Mucosa of descending colon (tissue), 3 donors: ENCODE measurements at regions not wholly inside any gene's neighbourhood (a gene's known extent, or its start where the extent isn't known, plus 50 kb on each side); places are given as distances from the start of the nearest gene placed in this dataset.

Experiments
- ATAC-seq: fragments of 200-7000 bp; cut with Tn5 transposase; one replicate; pipeline ENCODE4 v1.9.1; 2020; ENCODE audit warnings: mild to moderate bottlenecking, moderate library complexity
- DNase-seq, 3 donors: peaks; one replicate each; pipeline ENCODE4 v3.0.0-alpha.2; 2020
- H3K36me3 ChIP-seq: fragments of 200-600 bp; one replicate; pipeline ENCODE4 v1.8.0; 2021; ENCODE audit warnings: low read depth, mild to moderate bottlenecking
- H3K4me1 ChIP-seq: fragments of 200-600 bp; one replicate; pipeline ENCODE4 v1.8.0; 2021; ENCODE audit warnings: low read depth, mild to moderate bottlenecking
- H3K4me3 ChIP-seq: fragments of 200-600 bp; one replicate; pipeline ENCODE4 v1.8.0; 2021; ENCODE audit warnings: mild to moderate bottlenecking
- H3K9me3 ChIP-seq: fragments of 200-600 bp; one replicate; pipeline ENCODE4 v1.8.0; 2021; ENCODE audit warnings: mild to moderate bottlenecking
- intact Hi-C, 2 donors: fragments of 100-400 bp; cut with DNase I in 1 of 2; cut with micrococcal nuclease in 1 of 2; formaldehyde crosslinking; loops; one replicate each; pipeline versions ENCODE4 v1.11.0 to v1.11.1; 2022; cut with DNase I, micrococcal nuclease
- TF ChIP-seq, protein P1 (sequence below): fragments of 200-600 bp; IDR thresholded peaks from one replicate; pipeline ENCODE4 v1.8.0; 2022; ENCODE audit warnings: antibody characterized with exemption, mild to moderate bottlenecking
- donor health status: DM: no; HTN: no; CAD: no; lungs with moderate emphysema.
- donor health status: DM: no; HTN: no; CAD: no.
- donor health status: DM: no; HTN: yes; CAD: no.

DNA sequence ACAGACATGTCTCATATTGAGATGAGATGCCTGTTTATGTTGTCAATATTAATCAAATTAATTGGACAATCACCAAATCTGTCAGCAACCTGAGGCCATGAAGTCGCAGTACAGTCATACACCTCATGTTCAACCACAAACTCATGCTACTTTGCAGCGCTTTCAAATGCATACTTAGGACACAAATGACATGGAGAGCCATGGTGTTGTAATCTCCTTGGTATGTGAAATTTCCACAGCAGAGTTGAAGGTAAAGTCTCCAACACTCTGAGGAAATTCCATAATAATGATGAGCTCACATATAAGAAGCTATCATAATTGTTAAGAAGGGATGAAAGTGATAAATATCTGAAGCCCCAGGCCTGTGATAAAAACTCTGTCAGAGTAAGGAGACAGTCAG lies 873.9 kb downstream of the MCTP2 start:
- Histone ChIP-seq H3K4me3 (no peak overlapping the region), H3K4me1 (no peaks in the 10 kb centered on the region), H3K9me3 (no peaks in the 10 kb centered on the region), H3K36me3 (no peaks in the 10 kb centered on the region)
- intact Hi-C loops, result no loop called here
- ATAC-seq, result no peak
- TF ChIP-seq, protein P1, sequence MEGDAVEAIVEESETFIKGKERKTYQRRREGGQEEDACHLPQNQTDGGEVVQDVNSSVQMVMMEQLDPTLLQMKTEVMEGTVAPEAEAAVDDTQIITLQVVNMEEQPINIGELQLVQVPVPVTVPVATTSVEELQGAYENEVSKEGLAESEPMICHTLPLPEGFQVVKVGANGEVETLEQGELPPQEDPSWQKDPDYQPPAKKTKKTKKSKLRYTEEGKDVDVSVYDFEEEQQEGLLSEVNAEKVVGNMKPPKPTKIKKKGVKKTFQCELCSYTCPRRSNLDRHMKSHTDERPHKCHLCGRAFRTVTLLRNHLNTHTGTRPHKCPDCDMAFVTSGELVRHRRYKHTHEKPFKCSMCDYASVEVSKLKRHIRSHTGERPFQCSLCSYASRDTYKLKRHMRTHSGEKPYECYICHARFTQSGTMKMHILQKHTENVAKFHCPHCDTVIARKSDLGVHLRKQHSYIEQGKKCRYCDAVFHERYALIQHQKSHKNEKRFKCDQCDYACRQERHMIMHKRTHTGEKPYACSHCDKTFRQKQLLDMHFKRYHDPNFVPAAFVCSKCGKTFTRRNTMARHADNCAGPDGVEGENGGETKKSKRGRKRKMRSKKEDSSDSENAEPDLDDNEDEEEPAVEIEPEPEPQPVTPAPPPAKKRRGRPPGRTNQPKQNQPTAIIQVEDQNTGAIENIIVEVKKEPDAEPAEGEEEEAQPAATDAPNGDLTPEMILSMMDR, result no peak
- DNase-seq, result no peak

DNA sequence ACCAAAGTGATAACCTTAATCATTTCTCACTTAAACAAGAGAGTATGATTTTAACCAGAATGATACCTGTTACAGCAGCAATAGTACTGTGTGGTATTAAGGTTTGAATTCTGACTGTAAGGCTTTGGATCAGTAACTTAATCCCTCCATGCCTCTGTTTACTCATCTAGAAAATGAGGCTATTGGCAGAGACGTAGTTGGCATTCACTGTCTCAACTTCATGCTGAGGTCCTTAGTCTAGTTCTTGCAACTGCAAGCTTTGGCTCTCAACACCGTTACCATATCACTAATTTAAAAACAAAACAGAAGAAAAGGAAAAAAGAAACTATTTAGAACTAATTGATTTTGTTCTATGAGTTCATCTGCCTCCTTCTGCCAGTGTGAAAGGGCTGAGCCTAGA lies 875.4 kb downstream of the MCTP2 start:
- ATAC-seq (no peak), DNase-seq (no peak)
- Histone ChIP-seq H3K9me3 (no peaks in the 10 kb centered on the region), H3K4me3 (no peak overlapping the region), H3K36me3 (no peaks in the 10 kb centered on the region), H3K4me1 (no peaks in the 10 kb centered on the region)
- intact Hi-C loops, result no loop called here
- TF ChIP-seq, protein P1, result no peak

DNA sequence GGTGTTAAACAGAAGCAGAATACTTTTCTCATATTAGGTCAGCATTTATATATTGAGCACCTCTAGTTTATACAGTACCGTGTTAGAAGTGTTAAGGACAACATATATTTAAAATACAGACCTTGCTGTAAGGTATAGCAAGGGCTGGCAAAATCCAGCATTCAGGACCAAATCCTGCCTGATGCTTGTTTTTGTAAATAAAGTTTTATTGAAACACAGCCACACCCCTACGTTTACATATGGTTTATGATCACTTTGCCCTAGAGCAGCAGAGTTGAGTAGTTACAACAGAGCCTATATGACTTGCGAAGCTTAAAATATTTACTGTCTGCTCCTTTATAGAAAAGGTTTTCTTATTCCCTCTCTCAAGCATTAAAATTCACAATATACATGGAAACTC lies 877.3 kb downstream of the MCTP2 start:
- H3K36me3 ChIP-seq, result no peaks in the 10 kb centered on the region
- ATAC-seq (no peak), DNase-seq (no peak)
- intact Hi-C loops, result no loop called here
- no peak overlapping the region for H3K4me3 ChIP-seq
- H3K9me3 ChIP-seq, result no peaks in the 10 kb centered on the region
- no peaks in the 10 kb centered on the region for H3K4me1 ChIP-seq
- TF ChIP-seq, protein P1, result no peak

DNA sequence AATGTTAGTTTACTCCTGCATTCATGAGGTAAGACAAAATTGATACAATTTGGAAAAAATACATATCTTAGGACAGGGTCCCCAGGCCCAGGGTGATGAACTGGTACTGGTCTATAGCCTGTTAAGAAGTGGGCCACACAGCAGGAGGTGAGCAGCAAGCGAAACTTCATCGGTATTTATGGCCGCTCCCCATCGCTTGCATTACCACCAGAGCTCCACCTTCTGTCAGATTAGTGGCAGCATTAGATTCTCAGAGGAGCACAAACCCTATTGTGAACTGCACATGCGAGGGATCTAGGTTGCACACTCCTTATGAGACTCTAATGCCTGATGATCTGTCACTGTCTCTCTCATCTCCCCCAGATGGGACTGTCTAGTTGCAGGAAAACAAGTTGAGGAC lies 880.6 kb downstream of the MCTP2 start:
- intact Hi-C loops, result no loop called here
- ATAC-seq, result no peak
- TF ChIP-seq, protein P1, result no peak

DNA sequence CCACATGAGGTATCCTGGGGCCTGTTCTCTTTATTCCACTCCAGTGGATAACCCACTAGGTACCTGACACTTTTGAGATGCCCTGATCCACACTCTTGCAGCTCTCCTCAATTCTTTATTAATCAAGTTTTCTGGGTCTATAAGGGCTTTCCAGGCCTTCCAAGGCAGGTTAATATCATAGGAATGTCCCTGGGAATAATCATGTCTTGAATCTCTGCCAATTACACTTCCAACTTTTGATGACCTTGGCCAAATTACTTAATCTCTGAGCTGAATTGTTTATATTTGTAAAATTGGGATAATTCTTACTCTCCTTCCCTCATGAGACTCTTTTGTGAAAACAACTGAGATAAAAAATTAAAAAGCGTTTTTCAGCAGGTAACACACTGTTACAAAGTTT lies 881.7 kb downstream of the MCTP2 start:
- Histone ChIP-seq H3K4me1 (no peaks in the 10 kb centered on the region), H3K4me3 (no peak overlapping the region), H3K36me3 (no peaks in the 10 kb centered on the region), H3K9me3 (no peaks in the 10 kb centered on the region)
- TF ChIP-seq, protein P1, result no peak
- DNase-seq (no peak), ATAC-seq (no peak)
- intact Hi-C loops, result no loop called here

More for the DNA sequence above, 880.6 kb downstream of the MCTP2 start:
- no peak for DNase-seq
- no peak overlapping the region for H3K4me3 ChIP-seq
- no peaks in the 10 kb centered on the region for H3K9me3 ChIP-seq
- no peaks in the 10 kb centered on the region for H3K36me3 ChIP-seq
- H3K4me1 ChIP-seq, result no peaks in the 10 kb centered on the region

DNA sequence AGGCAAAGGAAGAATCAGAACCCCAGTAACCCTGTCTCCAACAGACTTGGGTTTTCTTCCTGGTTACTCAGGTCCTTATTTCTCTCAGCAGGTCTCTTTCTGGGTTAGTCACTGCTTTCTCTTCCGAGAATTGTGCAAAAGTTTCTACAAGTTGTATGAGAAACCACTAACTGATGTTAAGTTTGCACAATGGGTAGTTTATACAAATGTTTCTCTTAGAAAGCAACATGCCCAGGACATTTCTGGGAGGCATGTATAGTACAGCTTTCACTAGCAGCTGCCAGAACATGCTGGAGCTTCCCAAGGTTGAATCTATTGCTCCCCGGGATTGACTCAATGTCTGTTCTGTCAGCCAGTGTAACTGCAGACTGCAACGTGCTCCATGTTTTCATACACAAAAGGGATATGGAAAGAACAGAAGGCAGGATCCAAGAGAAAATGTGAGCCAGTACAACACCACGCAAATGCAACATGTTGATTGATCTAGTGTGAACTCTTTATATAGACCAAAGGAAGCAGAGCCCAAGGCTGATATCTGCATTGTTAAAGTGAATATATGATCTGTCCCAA lies 887.8 kb downstream of the MCTP2 start:
- H3K4me1 ChIP-seq, result no peaks in the 10 kb centered on the region
- H3K36me3 ChIP-seq, result no peaks in the 10 kb centered on the region
- ATAC-seq, result no peak
- DNase-seq, result no peak
- intact Hi-C loops, result no loop called here
- TF ChIP-seq, protein P1, result no peak
- no peaks in the 10 kb centered on the region for H3K9me3 ChIP-seq
- no peak overlapping the region for H3K4me3 ChIP-seq
